GM21576 (cell line): ENCODE measurements at regions not wholly inside any gene's neighbourhood (a gene's known extent, or its start where the extent isn't known, plus 50 kb on each side); places are given as distances from the start of the nearest gene placed in this dataset.

Experiments used
- ATAC-seq: cut with Tn5 transposase; IDR thresholded peaks from one replicate; pipeline ENCODE4 v1.9.1; 2021; ENCODE audit warnings: mild to moderate bottlenecking, moderate library complexity; ENCODE audit not compliant: unreplicated experiment

GRCh38 chr5:162484095-162484494 lies 416.5 kb downstream of the GABRG2 start:
- no peak for ATAC-seq

DNA sequence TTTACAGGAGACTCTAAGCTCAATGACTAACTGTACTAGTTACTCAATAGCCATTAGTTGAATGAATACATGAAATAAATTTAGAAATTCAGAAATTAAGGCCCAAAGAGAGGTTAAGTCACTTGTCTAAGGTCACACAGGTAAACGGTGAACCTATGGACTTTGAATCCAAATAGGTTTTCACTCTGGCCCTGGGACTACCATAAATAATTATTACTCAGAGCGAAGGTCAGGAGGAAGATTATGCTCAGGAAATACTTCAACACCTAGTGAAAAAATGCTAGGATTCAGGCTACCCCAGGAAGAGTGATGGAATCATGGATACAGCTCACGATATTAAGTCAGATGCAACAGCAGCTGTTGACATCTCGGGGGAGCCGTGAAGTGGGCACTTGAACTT lies 417.4 kb downstream of the GABRG2 start:
- no peak for ATAC-seq

- ATAC-seq = no peak
Measured at GRCh38 chr5:162485666-162486292, 418.2 kb downstream of the GABRG2 start.

DNA sequence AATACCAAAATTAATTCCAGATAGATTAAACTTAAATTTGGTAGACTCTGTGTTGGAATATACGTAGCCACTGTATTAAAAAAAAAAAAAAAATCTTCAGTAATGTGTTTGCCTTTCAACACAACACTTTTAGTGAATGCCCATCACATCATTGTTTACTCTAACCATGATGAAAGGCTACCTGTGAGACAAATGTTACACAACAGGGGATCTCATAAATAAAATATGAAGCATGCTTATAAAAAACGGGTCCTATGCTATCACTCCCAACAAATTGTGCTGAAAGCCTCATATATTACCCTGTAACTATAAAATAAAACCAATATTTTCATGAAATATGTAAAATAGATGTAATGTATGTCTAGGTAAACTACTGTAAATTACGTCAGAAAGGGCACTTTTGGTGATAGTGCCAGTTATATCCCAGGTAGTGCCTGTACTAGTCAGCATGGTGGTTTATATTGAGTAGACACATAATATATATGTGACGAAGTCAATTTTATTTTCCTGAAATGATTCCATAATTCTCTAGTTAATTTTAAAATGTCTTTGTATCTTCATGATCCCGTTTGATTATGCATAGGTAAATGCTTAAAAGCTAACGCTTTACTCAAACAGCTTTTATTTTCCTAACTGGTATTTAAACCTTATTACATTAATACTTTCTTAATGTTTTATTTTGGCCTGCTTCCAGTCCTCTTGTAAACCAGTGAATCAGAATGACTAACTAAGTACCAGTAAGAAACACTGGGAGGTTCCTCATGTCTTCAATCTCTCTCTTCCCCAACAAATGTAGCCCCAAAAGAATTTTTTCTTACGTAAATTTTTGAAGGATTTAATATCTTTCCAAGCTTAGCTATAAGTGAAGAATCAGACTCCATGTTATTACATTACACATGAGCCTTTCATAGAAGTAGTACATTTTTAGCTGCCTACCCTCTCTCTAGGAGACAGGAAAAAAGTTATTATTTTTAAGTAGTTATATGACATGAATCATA lies 420.3 kb downstream of the GABRG2 start:
- no peak for ATAC-seq

DNA sequence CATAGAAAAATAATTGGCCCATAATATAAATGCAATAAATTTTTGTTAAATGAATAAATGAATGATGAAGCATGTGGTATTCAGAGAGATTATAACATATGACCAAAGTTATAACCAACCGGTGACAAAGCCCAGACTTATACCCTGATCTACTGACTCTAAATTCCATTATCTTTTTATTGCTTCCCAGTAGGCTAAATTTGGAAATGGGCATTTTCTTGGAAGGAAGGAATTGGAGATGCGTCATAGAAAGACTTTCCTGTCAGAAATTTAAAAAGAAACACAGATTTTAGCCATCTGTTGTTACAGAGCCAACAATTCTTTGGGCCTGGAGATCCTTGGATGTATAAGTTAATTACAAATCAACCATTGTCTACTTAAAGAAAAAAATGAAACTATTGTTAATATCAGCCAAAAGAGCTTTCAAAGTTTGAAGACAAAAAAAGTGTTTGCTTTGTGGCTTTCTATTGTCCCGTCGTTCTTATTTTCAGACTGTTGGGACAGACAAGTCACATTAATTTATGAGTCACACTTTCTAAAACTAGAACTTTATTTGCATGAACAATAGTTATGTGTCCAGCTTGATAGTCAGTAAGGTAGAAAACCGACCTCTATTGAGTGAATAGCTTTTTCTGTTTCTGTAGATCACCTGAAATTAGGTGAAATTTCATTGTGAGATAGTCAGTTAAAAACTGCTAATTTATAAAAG lies 428.7 kb downstream of the GABRG2 start:
- no peak for ATAC-seq

GRCh38 chr5:162497455-162497854 lies 429.9 kb downstream of the GABRG2 start:
- ATAC-seq = no peak

DNA sequence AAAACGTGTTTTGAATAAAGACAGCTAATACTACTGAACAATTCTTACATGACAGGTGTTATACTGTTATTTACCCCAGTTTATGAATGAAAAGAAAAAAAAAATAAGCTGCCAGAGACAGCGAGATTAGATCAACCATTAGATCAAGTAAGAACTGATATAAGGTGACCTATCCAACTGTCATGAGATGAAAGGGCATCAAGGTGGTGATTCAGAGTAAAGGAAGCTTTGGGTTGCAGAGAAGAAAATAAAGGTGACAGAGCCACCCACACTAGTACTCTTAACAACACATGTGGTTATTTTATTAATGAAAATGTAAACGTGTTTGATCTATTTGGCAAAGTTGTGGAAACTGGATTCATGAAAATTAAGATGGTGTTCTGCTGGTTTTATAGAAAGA lies 435.2 kb downstream of the GABRG2 start:
- ATAC-seq = no peak

DNA sequence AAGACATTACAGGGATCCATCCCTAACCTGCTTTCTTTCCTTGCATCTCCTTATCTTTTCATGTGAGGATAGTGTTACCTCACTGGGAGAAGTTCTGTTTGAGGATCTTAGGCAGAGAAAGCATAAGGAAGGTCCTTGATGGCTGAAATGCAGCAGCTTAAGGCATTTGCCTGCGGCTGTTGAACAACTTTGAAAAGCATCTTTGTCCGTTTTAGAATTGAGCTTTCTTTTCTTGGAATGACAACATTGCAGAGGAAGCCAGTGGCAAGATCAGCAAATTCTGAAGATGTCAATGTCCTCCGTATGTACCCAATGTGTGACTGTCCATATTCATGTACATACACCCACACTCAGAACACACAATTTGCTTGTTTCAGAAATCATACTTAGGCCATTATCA lies 436.2 kb downstream of the GABRG2 start:
- ATAC-seq = no peak

- no peak for ATAC-seq
Measured at GRCh38 chr5:162512935-162513565, 445.5 kb downstream of the GABRG2 start.

DNA sequence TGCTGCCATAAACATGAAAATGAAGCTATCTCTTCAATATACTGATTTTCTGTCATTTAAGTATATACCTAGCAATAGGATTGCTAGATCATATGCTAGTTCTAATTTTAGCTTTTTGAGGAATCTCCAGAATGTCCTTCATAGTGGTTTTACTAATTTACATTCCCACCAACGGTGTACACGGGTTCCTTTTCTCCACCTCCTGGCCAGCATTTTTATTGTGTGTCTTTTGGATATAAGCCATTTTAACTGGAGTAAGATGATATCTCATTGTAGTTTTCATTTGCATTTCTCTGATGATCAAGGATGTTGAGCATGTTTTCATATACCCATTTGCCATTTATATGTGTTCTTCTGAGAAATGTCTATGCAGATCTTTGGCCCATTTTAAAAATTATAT lies 446.5 kb downstream of the GABRG2 start:
- no peak for ATAC-seq

DNA sequence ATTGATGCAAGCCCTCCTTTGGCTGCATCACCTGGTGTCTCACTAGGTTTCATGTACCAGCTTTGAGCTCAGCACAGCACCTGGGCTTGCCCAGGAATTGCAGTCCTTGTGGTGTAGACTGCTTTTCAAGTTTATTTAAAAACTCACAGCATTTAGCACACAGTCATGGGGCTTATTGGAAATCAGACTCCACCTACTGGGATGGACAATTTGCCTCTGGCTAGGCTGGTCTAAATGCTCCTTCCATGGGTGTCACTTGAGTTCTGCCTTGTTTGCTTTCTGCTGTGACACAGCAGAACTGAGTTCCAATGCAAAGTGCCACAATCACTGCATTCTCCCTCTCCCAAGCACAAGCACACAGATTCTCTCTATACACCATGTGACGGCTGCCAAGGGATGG lies 453.3 kb downstream of the GABRG2 start:
- no peak for ATAC-seq

- ATAC-seq = no peak
Measured at GRCh38 chr5:162529209-162529608, 461.6 kb downstream of the GABRG2 start.

DNA sequence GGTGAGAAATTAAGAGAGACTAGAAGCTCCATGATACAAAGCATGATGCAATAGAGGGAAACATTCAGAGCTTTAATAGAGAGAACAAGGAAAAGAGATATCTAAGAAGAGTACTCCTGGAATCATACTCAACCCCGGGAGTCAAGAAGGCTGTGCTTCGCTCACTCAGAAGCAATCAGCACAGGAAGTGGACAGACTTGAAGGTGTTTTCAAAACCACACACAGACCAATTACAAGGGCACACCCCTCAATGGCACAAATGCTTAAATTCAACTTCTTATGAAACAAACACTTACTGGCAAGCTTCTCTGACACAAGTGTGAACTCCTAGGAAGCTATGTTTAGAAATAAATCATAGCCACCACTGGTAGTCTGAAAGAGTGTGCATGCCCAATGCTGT lies 462.3 kb downstream of the GABRG2 start:
- no peak for ATAC-seq

DNA sequence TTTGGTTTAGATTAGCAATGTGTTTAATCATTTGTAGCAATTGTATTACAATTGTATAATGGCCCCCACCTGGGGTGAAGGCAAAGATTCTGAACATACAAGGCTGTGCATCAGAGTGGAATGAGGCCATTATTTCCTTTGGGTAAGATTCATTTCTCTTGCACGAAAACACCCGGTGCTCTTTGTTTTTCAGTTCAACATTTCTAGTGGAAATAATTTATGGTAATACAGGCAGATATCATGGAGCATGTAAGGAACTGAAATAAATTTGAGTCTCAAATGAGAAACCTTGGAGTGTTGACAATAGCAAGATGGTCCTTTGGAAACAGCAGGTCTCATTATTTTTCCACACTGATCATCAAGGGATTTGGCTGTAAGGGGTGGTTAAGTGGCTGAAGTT lies 475.9 kb downstream of the GABRG2 start:
- no peak for ATAC-seq

DNA sequence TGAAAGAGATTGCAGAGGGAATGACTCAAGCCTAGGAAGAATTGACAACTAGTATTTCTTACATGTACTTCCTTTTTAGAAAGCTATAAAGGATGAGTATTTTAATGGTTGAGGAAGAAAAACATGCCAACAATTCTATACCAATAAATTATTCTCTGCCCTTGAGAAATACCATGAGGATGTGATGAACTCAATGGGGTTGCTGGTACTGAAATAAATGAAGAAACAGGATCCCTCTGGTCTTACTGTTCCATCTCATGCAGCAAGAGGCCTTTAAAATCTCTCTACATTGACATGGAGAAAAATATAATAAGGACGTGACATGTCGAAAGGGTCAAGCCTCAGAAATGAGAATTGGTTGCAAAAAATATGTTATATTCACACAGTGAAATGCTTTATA lies 477.3 kb downstream of the GABRG2 start:
- ATAC-seq = no peak

DNA sequence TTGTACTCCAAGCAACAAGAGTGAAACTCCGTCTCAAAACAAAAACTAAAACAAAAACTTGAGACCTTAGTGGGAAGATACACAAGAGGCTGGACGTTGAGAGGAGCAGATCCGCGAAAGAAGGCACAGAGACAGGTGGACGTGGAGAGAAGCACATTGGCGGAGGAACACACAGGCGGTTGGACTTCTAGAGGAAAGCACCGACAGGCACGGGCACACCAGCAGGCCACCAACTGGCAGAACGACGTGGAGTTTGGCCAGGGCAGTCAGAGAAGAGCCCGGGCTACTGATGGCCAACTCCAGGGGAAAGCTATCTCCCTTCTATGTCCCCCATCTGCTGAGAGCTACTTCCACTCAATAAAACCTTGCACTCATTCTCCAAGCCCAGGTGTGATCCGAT lies 482.7 kb downstream of the GABRG2 start:
- ATAC-seq = no peak

- ATAC-seq = no peak
Measured at GRCh38 chr5:162558120-162558519, 490.5 kb downstream of the GABRG2 start.

DNA sequence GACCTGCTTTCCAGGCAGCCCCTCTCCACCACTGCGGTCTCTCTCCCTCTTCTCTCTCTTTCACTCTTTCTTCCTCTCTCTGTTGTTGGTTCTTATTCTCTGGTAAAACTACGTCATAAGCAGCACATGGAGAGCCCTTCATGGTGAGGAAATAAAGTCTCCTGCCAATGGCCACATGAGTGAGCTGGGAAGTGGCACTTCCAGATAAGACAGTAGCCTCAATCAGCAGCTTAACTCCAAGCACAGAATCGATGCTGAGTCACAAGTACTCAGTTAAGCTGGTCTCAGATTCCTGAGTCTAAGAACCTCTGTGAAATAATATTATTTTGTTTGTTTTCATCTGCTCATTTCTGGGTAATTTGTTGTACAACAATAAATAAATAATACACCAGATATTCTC lies 500.1 kb downstream of the GABRG2 start:
- no peak for ATAC-seq

GRCh38 chr5:162573758-162574157 lies 506.2 kb downstream of the GABRG2 start:
- ATAC-seq = no peak

GRCh38 chr5:162591724-162592123 lies 524.2 kb downstream of the GABRG2 start:
- no peak for ATAC-seq

- ATAC-seq = no peak
Measured at GRCh38 chr5:162593881-162594280, 526.3 kb downstream of the GABRG2 start.
